CD4-positive, alpha-beta T cell (primary cell): ENCODE measurements at regions not wholly inside any gene's neighbourhood (a gene's known extent, or its start where the extent isn't known, plus 50 kb on each side); places are given as distances from the start of the nearest gene placed in this dataset.

ENCODE experiments used
- ATAC-seq: fragments of 200-7000 bp; cut with Tn5 transposase; one replicate; pipeline ENCODE4 v1.10.0; 2022; ENCODE audit warnings: mild to moderate bottlenecking; ENCODE audit not compliant: poor library complexity
- CTCF ChIA-PET: fragments of 350-600 bp; sonication (Branson Sonifier 250); formaldehyde crosslinking; loops from one replicate; lab custom pipeline; 2021; ENCODE audit warnings: antibody characterized with exemption, inconsistent platforms; lab: Charles Lee
- POLR2A ChIA-PET: fragments of 350-600 bp; sonication (Branson Sonifier 250); formaldehyde crosslinking; loops from one replicate; lab custom pipeline; 2021; ENCODE audit warnings: antibody characterized with exemption, inconsistent platforms; lab: Charles Lee
- DNase-seq, 14 experiments: peaks; one replicate each; pipeline ENCODE4 v3.0.0-alpha.2; 2013 to 2020; ENCODE audit warnings: mixed read lengths in 2 of 14
- H3K27ac ChIP-seq, 2 donors: one replicate each; pipeline versions ENCODE4 v1.5.1 to v1.7.0; 2013; ENCODE audit warnings: low read length in 2 of 2, low read depth in 1 of 2, mild to moderate bottlenecking in 1 of 2
- H3K27me3 ChIP-seq, 2 experiments: 1 replicate in 1 of 2; 2 replicates in 1 of 2; pipeline versions ENCODE4 v1.6.1 to v1.7.0; 2013; ENCODE audit warnings: low read length in 2 of 2, control low read depth in 1 of 2, mild to moderate bottlenecking in 1 of 2, moderate library complexity in 1 of 2; ENCODE audit not compliant: insufficient read depth in 2 of 2, control insufficient read depth in 1 of 2
- H3K36me3 ChIP-seq: one replicate; pipeline ENCODE4 v1.6.1; 2013; ENCODE audit warnings: low read length, control low read depth; ENCODE audit not compliant: insufficient read depth
- H3K4me1 ChIP-seq: one replicate; pipeline ENCODE4 v1.6.1; 2013; ENCODE audit warnings: low read length, control low read depth; ENCODE audit not compliant: insufficient read depth
- H3K4me3 ChIP-seq: one replicate; pipeline ENCODE4 v1.5.1; 2013; ENCODE audit warnings: mild to moderate bottlenecking, low read length, moderate library complexity
- H3K9me3 ChIP-seq, 2 experiments: 1 replicate in 1 of 2; 2 replicates in 1 of 2; pipeline versions ENCODE4 v1.6.1 to v1.7.0; 2013; ENCODE audit warnings: low read length in 2 of 2, mild to moderate bottlenecking in 2 of 2, control low read depth in 1 of 2, moderate library complexity in 1 of 2; ENCODE audit not compliant: control insufficient read depth in 1 of 2, insufficient read depth in 1 of 2
- H3K27ac Mint-ChIP-seq: one replicate; pipeline ENCODE4 v1.8.0; 2020; ENCODE audit warnings: mixed read lengths
- H3K27me3 Mint-ChIP-seq: one replicate; pipeline ENCODE4 v1.8.0; 2021; ENCODE audit warnings: mixed read lengths
- H3K36me3 Mint-ChIP-seq: one replicate; pipeline ENCODE4 v1.8.0; 2021; ENCODE audit warnings: low read depth, mixed read lengths
- H3K4me1 Mint-ChIP-seq: one replicate; pipeline ENCODE4 v1.8.0; 2021; ENCODE audit warnings: low read depth, mixed read lengths
- H3K4me3 Mint-ChIP-seq: one replicate; pipeline ENCODE4 v1.8.0; 2020; ENCODE audit warnings: mild to moderate bottlenecking, mixed read lengths
- H3K9me3 Mint-ChIP-seq: one replicate; pipeline ENCODE4 v1.8.0; 2020; ENCODE audit warnings: mixed read lengths
- CTCF ChIP-seq: fragments of 200-600 bp; IDR thresholded peaks from one replicate; pipeline ENCODE4 v1.8.0; 2022; ENCODE audit warnings: antibody characterized with exemption, mild to moderate bottlenecking
- intact Hi-C, 2 experiments: fragments of 100-400 bp; cut with DNase I in 1 of 2; cut with micrococcal nuclease in 1 of 2; formaldehyde crosslinking; loops; one replicate each; pipeline versions ENCODE4 v1.15.1 to v1.9.0; 2023 to 2025; cut with DNase I, micrococcal nuclease

GRCh38 chr13:97797553-97797952 lies 155.9 kb upstream of the IPO5 start:
- ATAC-seq (no peak), DNase-seq (no peak)
- Histone ChIP-seq H3K4me1 (no peaks in the 10 kb centered on the region), H3K4me3 (no peak overlapping the region), H3K27me3 (peaks cover 0 to 2% of the 10 kb centered on the region in 2 experiments), H3K27ac (no peak overlapping the region), H3K9me3 (peaks cover 11 to 22% of the 10 kb centered on the region in 2 experiments), H3K36me3 (no peaks in the 10 kb centered on the region)
- H3K4me1 Mint-ChIP-seq = no peaks in the 10 kb centered on the region
- H3K36me3 Mint-ChIP-seq = no peaks in the 10 kb centered on the region
- H3K9me3 Mint-ChIP-seq = peaks cover 18% of the 10 kb centered on the region
- ChIA-PET CTCF (no interaction called here), POLR2A (no interaction called here)
- no peak for TF ChIP-seq CTCF
- no peak overlapping the region for H3K4me3 Mint-ChIP-seq
- no peak overlapping the region for H3K27ac Mint-ChIP-seq
- peaks cover 29% of the 10 kb centered on the region for H3K27me3 Mint-ChIP-seq
- intact Hi-C loops = no loop called here

- Mint-ChIP-seq H3K36me3 (no peaks in the 10 kb centered on the region), H3K27me3 (peaks cover 35% of the 10 kb centered on the region), H3K4me3 (no peak overlapping the region), H3K27ac (no peak overlapping the region), H3K4me1 (no peaks in the 10 kb centered on the region), H3K9me3 (peaks cover 15% of the 10 kb centered on the region)
- intact Hi-C loops = no loop called here
- Histone ChIP-seq H3K4me3 (no peak overlapping the region), H3K27ac (no peak overlapping the region), H3K9me3 (peaks cover 4 to 14% of the 10 kb centered on the region in 2 experiments), H3K36me3 (no peaks in the 10 kb centered on the region), H3K4me1 (no peaks in the 10 kb centered on the region), H3K27me3 (peaks cover 0 to 2% of the 10 kb centered on the region in 2 experiments)
- ChIA-PET POLR2A (no interaction called here), CTCF (no interaction called here)
- no peak for DNase-seq
- TF ChIP-seq CTCF = no peak
- no peak for ATAC-seq
Measured at GRCh38 chr13:97798171-97798821, 155.2 kb upstream of the IPO5 start.

- H3K4me3 Mint-ChIP-seq = no peak overlapping the region
- Histone ChIP-seq H3K27ac (no peak overlapping the region), H3K4me1 (no peaks in the 10 kb centered on the region), H3K36me3 (no peaks in the 10 kb centered on the region), H3K27me3 (peaks cover 0 to 2% of the 10 kb centered on the region in 2 experiments), H3K9me3 (peaks cover 3 to 16% of the 10 kb centered on the region in 2 experiments), H3K4me3 (no peak overlapping the region)
- no peaks in the 10 kb centered on the region for H3K36me3 Mint-ChIP-seq
- ChIA-PET POLR2A (no interaction called here), CTCF (no interaction called here)
- peaks cover 19% of the 10 kb centered on the region for H3K9me3 Mint-ChIP-seq
- intact Hi-C loops = no loop called here
- DNase-seq (no peak), ATAC-seq (no peak)
- TF ChIP-seq CTCF = no peak
- no peak overlapping the region for H3K27ac Mint-ChIP-seq
- peaks cover 40% of the 10 kb centered on the region for H3K27me3 Mint-ChIP-seq
- H3K4me1 Mint-ChIP-seq = no peaks in the 10 kb centered on the region
Measured at GRCh38 chr13:97798836-97799235, 154.6 kb upstream of the IPO5 start.
